Astrocyte (in vitro differentiated cells and primary cell): ENCODE measurements at regions not wholly inside any gene's neighbourhood (a gene's known extent, or its start where the extent isn't known, plus 50 kb on each side); places are given as distances from the start of the nearest gene placed in this dataset.

ENCODE experiments used
- EZH2 ChIP-seq: IDR thresholded peaks from 2 replicates; pipeline ENCODE4 v1.6.1; 2012; ENCODE audit warnings: mild to moderate bottlenecking, low read length, inconsistent platforms; ENCODE audit not compliant: insufficient read depth
- TF ChIP-seq, protein P1 (sequence below): IDR thresholded peaks from 2 replicates; pipeline ENCODE4 v1.5.1; 2011; ENCODE audit warnings: low read depth, mild to moderate bottlenecking, inconsistent platforms, low read length, moderate library complexity; ENCODE audit not compliant: insufficient read depth

DNA sequence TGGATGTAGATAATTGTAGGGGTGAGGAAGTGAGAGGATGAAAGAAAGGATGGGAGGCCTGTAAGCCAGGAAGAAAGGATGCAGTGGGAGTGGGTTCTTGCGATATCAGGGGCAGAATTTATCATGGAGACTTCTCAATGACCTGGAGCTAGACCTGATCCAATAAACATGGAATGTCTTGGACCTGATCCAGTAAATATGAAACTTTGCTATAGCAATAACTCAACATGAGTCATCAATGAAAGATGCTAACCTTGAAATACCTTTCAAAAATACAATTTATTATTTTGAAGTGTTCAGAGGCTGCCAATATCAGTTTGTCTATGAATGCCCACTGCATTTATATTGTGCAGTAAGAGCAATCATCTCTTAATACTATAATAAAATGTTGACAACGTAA, 279.5 kb downstream of the POU4F1 start:
- TF ChIP-seq, protein P1, sequence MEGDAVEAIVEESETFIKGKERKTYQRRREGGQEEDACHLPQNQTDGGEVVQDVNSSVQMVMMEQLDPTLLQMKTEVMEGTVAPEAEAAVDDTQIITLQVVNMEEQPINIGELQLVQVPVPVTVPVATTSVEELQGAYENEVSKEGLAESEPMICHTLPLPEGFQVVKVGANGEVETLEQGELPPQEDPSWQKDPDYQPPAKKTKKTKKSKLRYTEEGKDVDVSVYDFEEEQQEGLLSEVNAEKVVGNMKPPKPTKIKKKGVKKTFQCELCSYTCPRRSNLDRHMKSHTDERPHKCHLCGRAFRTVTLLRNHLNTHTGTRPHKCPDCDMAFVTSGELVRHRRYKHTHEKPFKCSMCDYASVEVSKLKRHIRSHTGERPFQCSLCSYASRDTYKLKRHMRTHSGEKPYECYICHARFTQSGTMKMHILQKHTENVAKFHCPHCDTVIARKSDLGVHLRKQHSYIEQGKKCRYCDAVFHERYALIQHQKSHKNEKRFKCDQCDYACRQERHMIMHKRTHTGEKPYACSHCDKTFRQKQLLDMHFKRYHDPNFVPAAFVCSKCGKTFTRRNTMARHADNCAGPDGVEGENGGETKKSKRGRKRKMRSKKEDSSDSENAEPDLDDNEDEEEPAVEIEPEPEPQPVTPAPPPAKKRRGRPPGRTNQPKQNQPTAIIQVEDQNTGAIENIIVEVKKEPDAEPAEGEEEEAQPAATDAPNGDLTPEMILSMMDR: no peak
- TF ChIP-seq EZH2: no peak
